ENCODE measurements at regions not wholly inside any gene's neighbourhood (a gene's known extent, or its start where the extent isn't known, plus 50 kb on each side); places are given as distances from the start of the nearest gene placed in this dataset.

DNA sequence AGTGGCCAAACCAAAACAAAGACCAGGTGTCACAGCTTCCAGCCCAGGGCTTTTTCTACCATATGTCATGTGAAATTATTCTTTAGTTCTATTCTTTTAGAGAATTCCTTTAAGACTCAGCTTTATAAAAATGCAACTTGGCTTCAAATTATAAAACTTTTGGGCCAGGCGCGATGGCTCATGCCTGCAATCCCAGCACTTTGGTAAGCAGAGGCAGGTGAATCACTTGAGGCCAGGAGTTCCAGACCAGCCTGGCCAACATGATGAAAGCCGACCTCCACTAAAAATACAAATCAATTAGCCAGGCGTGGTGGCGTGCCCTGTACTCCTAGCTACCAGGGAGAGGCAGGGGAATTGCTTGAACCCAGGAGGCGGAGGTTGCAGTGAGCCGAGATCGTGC is 210.3 kb upstream of the ARG1 start:
- TF ChIP-seq, protein P1, sequence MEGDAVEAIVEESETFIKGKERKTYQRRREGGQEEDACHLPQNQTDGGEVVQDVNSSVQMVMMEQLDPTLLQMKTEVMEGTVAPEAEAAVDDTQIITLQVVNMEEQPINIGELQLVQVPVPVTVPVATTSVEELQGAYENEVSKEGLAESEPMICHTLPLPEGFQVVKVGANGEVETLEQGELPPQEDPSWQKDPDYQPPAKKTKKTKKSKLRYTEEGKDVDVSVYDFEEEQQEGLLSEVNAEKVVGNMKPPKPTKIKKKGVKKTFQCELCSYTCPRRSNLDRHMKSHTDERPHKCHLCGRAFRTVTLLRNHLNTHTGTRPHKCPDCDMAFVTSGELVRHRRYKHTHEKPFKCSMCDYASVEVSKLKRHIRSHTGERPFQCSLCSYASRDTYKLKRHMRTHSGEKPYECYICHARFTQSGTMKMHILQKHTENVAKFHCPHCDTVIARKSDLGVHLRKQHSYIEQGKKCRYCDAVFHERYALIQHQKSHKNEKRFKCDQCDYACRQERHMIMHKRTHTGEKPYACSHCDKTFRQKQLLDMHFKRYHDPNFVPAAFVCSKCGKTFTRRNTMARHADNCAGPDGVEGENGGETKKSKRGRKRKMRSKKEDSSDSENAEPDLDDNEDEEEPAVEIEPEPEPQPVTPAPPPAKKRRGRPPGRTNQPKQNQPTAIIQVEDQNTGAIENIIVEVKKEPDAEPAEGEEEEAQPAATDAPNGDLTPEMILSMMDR (optimal IDR thresholded peaks at IDR 0.05 in 1 of 3, IDR thresholded peaks at IDR 0.05 in 1 of 3, conservative IDR thresholded peaks at IDR 0.05 in 1 of 3; ENCODE audit: extremely low read depth in 1 of 3, insufficient read depth in 2 of 3, low read length in 3 of 3) = no peak
- TF ChIP-seq EZH2 (IDR thresholded peaks at IDR 0.05; ENCODE audit: low read length) = no peak
